B cell (primary cell): ENCODE measurements at regions not wholly inside any gene's neighbourhood (a gene's known extent, or its start where the extent isn't known, plus 50 kb on each side); places are given as distances from the start of the nearest gene placed in this dataset.

ENCODE experiments used
- CTCF ChIP-seq: fragments of 200-600 bp; IDR thresholded peaks from one replicate; pipeline ENCODE4 v1.8.0; 2022; ENCODE audit warnings: antibody characterized with exemption, mild to moderate bottlenecking
- EZH2 ChIP-seq: IDR thresholded peaks from 2 replicates; pipeline ENCODE4 v1.6.1; 2012; ENCODE audit warnings: borderline replicate concordance, low read depth, mild to moderate bottlenecking, moderate library complexity, low read length; ENCODE audit not compliant: insufficient read depth, poor library complexity, severe bottlenecking

GRCh38 chr13:109665781-109666249 lies 120.6 kb downstream of the IRS2 start:
- TF ChIP-seq CTCF, result no peak
- no peak for TF ChIP-seq EZH2
